Colonic mucosa (tissue), 4 donors: ENCODE measurements at regions not wholly inside any gene's neighbourhood (a gene's known extent, or its start where the extent isn't known, plus 50 kb on each side); places are given as distances from the start of the nearest gene placed in this dataset.

Source experiments
- DNase-seq: peaks from one replicate; pipeline ENCODE4 v3.0.0-alpha.2; 2020
- H3K27ac ChIP-seq: fragments of 200-600 bp; one replicate; pipeline ENCODE4 v1.8.0; 2021
- H3K27me3 ChIP-seq: fragments of 200-600 bp; one replicate; pipeline ENCODE4 v1.8.0; 2021
- H3K36me3 ChIP-seq: fragments of 200-600 bp; one replicate; pipeline ENCODE4 v1.8.0; 2021
- H3K4me1 ChIP-seq: fragments of 200-600 bp; one replicate; pipeline ENCODE4 v1.8.0; 2021; ENCODE audit warnings: mild to moderate bottlenecking
- H3K4me3 ChIP-seq: fragments of 200-600 bp; one replicate; pipeline ENCODE4 v1.8.0; 2021
- H3K9ac ChIP-seq, 2 donors: one replicate each; pipeline ENCODE4 v1.7.0; 2013; ENCODE audit warnings: control low read depth in 2 of 2, low read depth in 2 of 2, low read length in 2 of 2
- H3K9me3 ChIP-seq: fragments of 200-600 bp; one replicate; pipeline ENCODE4 v1.8.0; 2021
- CTCF ChIP-seq: fragments of 200-600 bp; IDR thresholded peaks from one replicate; pipeline ENCODE4 v1.8.0; 2022; ENCODE audit warnings: antibody characterized with exemption, mild to moderate bottlenecking
- intact Hi-C: fragments of 100-400 bp; cut with DNase I; formaldehyde crosslinking; loops from one replicate; pipeline ENCODE4 v1.14.1; 2022
- donor health status: healthy.
- donor health status: DM: no; HTN: no; CAD: no.
- donor health status: DM: no; HTN: no; CAD: no.

- no peaks in the 10 kb centered on the region for H3K4me1 ChIP-seq
- TF ChIP-seq CTCF: no peak
- intact Hi-C loops: no loop called here
- H3K36me3 ChIP-seq: no peaks in the 10 kb centered on the region
- H3K4me3 ChIP-seq: no peak overlapping the region
- no peak overlapping the region for H3K9ac ChIP-seq
- no peak for DNase-seq
- H3K27ac ChIP-seq: no peak overlapping the region
- H3K27me3 ChIP-seq: no peaks in the 10 kb centered on the region
- no peaks in the 10 kb centered on the region for H3K9me3 ChIP-seq
These were observed 90.2 kb upstream of the ITGB1 start for GRCh38 chr10:33048223-33048622.

- intact Hi-C loops: no loop called here
- TF ChIP-seq CTCF: no peak
- H3K27ac ChIP-seq: no peak overlapping the region
These were observed 89.6 kb upstream of the ITGB1 start for GRCh38 chr10:33047655-33048054.

DNA sequence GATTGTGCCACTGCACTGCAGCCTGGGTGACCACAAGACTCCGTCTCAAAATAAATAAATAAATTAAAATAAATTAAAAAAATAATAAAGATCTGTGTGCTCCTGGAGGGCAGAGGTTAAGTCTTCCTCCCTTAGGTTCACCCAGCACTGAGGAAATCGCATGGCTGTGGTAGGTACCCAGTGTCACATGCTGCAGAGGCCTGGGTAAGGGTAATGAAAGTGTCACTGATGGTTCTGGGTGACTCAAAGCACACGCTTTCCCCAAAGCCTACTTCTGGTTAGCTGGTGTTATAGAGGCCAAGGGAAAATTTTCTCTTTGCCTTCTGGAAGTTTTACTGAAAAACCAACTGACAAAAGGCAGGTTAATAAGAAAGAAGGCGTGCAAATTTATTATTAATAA, 88.8 kb upstream of the ITGB1 start:
- H3K9me3 ChIP-seq: no peaks in the 10 kb centered on the region
- H3K4me1 ChIP-seq: no peaks in the 10 kb centered on the region
- H3K27me3 ChIP-seq: no peaks in the 10 kb centered on the region
- TF ChIP-seq CTCF: no peak
- intact Hi-C loops: no loop called here
- H3K36me3 ChIP-seq: no peaks in the 10 kb centered on the region
- DNase-seq: no peak
- no peak overlapping the region for H3K9ac ChIP-seq
- H3K4me3 ChIP-seq: no peak overlapping the region
- H3K27ac ChIP-seq: no peak overlapping the region

More at GRCh38 chr10:33047655-33048054, 89.6 kb upstream of the ITGB1 start:
- no peak overlapping the region for H3K4me3 ChIP-seq
- no peak overlapping the region for H3K9ac ChIP-seq
- no peaks in the 10 kb centered on the region for H3K36me3 ChIP-seq
- H3K27me3 ChIP-seq: no peaks in the 10 kb centered on the region
- no peaks in the 10 kb centered on the region for H3K9me3 ChIP-seq
- no peak for DNase-seq
- H3K4me1 ChIP-seq: no peaks in the 10 kb centered on the region

- Histone ChIP-seq H3K27ac (no peak overlapping the region), H3K9ac (no peak overlapping the region), H3K27me3 (no peaks in the 10 kb centered on the region), H3K4me3 (no peak overlapping the region), H3K4me1 (no peaks in the 10 kb centered on the region), H3K9me3 (no peaks in the 10 kb centered on the region), H3K36me3 (no peaks in the 10 kb centered on the region)
- no peak for TF ChIP-seq CTCF
- intact Hi-C loops: no loop called here
- no peak for DNase-seq
These were observed 87.4 kb upstream of the ITGB1 start for GRCh38 chr10:33045421-33045820.

DNA sequence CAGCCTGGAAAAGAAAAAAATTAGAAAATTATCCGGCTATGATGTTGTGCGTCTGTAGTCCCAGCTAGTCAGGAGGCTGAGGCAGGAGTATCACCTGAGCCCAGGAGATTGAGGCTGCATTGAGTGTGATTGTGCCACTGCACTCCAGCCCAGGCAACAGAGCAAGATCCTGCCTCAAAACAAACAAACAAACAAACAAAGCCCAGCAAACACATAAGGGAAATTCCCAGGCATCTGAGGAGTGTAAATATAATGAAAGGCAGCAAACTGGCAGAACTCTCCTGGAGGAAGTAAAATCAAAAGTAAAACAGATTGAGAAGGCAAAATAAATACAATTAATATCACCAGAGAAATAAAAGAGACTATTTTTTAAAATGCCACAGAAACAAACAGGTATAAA, 84.5 kb upstream of the ITGB1 start:
- H3K9ac ChIP-seq: no peak overlapping the region
- no peaks in the 10 kb centered on the region for H3K4me1 ChIP-seq
- H3K36me3 ChIP-seq: no peaks in the 10 kb centered on the region
- no peak overlapping the region for H3K4me3 ChIP-seq
- DNase-seq: no peak
- intact Hi-C loops: no loop called here
- no peak overlapping the region for H3K27ac ChIP-seq
- no peak for TF ChIP-seq CTCF
- H3K27me3 ChIP-seq: no peaks in the 10 kb centered on the region
- no peaks in the 10 kb centered on the region for H3K9me3 ChIP-seq
